Naive thymus-derived CD8-positive, alpha-beta T cell (primary cell): ENCODE measurements at regions not wholly inside any gene's neighbourhood (a gene's known extent, or its start where the extent isn't known, plus 50 kb on each side); places are given as distances from the start of the nearest gene placed in this dataset.

Experiments used
- ATAC-seq, 2 donors: fragments of 150-1000 bp; cut with Tn5 transposase in 1 of 2; sonication (Bioruptor Pico), chemical (Tn5 transposase) in 1 of 2; 1 replicate in 1 of 2; 2 replicates in 1 of 2; pipeline ENCODE4 v1.10.0; 2021; ENCODE audit warnings: mild to moderate bottlenecking in 2 of 2, moderate library complexity in 2 of 2
- POLR2A ChIA-PET: fragments of 350-600 bp; sonication (Branson Sonifier 250); formaldehyde crosslinking; loops from one replicate; lab custom pipeline; 2021; ENCODE audit warnings: antibody characterized with exemption; lab: Charles Lee
- DNase-seq, 10 donors: peaks; one replicate each; pipeline versions ENCODE4 v3.0.0 to v3.0.0-alpha.2; 2020 to 2022
- H3K27ac Mint-ChIP-seq, 10 donors: one replicate each; pipeline ENCODE4 v1.8.0; 2020 to 2022; ENCODE audit warnings: mild to moderate bottlenecking in 10 of 10, mixed read lengths in 10 of 10, moderate library complexity in 4 of 10, inconsistent platforms in 1 of 10
- H3K27me3 Mint-ChIP-seq, 5 donors: one replicate each; pipeline ENCODE4 v1.8.0; 2021 to 2022; ENCODE audit warnings: mixed read lengths in 5 of 5
- H3K36me3 Mint-ChIP-seq, 3 donors: one replicate each; pipeline ENCODE4 v1.8.0; 2020 to 2022; ENCODE audit warnings: mixed read lengths in 3 of 3, mild to moderate bottlenecking in 2 of 3, inconsistent platforms in 1 of 3
- H3K4me1 Mint-ChIP-seq, 4 donors: one replicate each; pipeline ENCODE4 v1.8.0; 2021 to 2022; ENCODE audit warnings: mixed read lengths in 4 of 4
- H3K4me3 Mint-ChIP-seq, 10 donors: one replicate each; pipeline ENCODE4 v1.8.0; 2020 to 2022; ENCODE audit warnings: mild to moderate bottlenecking in 10 of 10, mixed read lengths in 10 of 10, moderate library complexity in 6 of 10, inconsistent platforms in 1 of 10
- H3K9me3 Mint-ChIP-seq, 9 donors: one replicate each; pipeline ENCODE4 v1.8.0; 2020 to 2022; ENCODE audit warnings: mixed read lengths in 9 of 9, mild to moderate bottlenecking in 3 of 9, inconsistent platforms in 1 of 9, moderate library complexity in 1 of 9

- Mint-ChIP-seq H3K4me1 (no peaks in the 10 kb centered on the region), H3K27ac (no peak overlapping the region), H3K36me3 (no peaks in the 10 kb centered on the region), H3K27me3 (peaks cover 0 to 7% (median 3%) of the 10 kb centered on the region in 5 donors), H3K9me3 (peaks cover 0 to 9% (median 0%) of the 10 kb centered on the region in 9 donors), H3K4me3 (no peak overlapping the region)
- POLR2A ChIA-PET = no interaction called here
- DNase-seq = no peak
- ATAC-seq = no peak
Observed at GRCh38 chr16:52863000-52863399, 189.7 kb downstream of the CHD9NB start.

GRCh38 chr16:52861614-52862022 lies 191.1 kb downstream of the CHD9NB start:
- ATAC-seq = no peak
- POLR2A ChIA-PET = no interaction called here
- no peak overlapping the region for H3K27ac Mint-ChIP-seq

GRCh38 chr16:52855463-52855862 lies 197.2 kb downstream of the CHD9NB start:
- H3K4me1 Mint-ChIP-seq = no peaks in the 10 kb centered on the region
- DNase-seq (no peak), ATAC-seq (no peak)
- H3K36me3 Mint-ChIP-seq = peaks cover 0 to 3% (median 0%) of the 10 kb centered on the region in 3 donors
- H3K4me3 Mint-ChIP-seq = no peak overlapping the region
- peaks cover 2 to 25% (median 5%) of the 10 kb centered on the region in 5 donors for H3K27me3 Mint-ChIP-seq
- peaks cover 8 to 26% (median 16%) of the 10 kb centered on the region in 9 donors for H3K9me3 Mint-ChIP-seq
- no peak overlapping the region for H3K27ac Mint-ChIP-seq
- POLR2A ChIA-PET = no interaction called here

More at GRCh38 chr16:52861614-52862022, 191.1 kb downstream of the CHD9NB start:
- DNase-seq = no peak
- no peaks in the 10 kb centered on the region for H3K4me1 Mint-ChIP-seq
- no peak overlapping the region for H3K4me3 Mint-ChIP-seq
- H3K9me3 Mint-ChIP-seq = peaks cover 0 to 9% (median 0%) of the 10 kb centered on the region in 9 donors
- H3K27me3 Mint-ChIP-seq = peaks cover 0 to 17% (median 4%) of the 10 kb centered on the region in 5 donors
- H3K36me3 Mint-ChIP-seq = no peaks in the 10 kb centered on the region

- DNase-seq = no peak
- ATAC-seq = no peak
- H3K4me1 Mint-ChIP-seq = no peaks in the 10 kb centered on the region
- POLR2A ChIA-PET = no interaction called here
- peaks cover 2 to 17% (median 5%) of the 10 kb centered on the region in 5 donors for H3K27me3 Mint-ChIP-seq
- H3K4me3 Mint-ChIP-seq = no peak overlapping the region
- H3K9me3 Mint-ChIP-seq = peaks cover 10 to 44% (median 29%) of the 10 kb centered on the region in 9 donors
- no peak overlapping the region for H3K27ac Mint-ChIP-seq
- H3K36me3 Mint-ChIP-seq = peaks cover 0 to 10% (median 3%) of the 10 kb centered on the region in 3 donors
Observed at GRCh38 chr16:52852978-52853377, 199.7 kb downstream of the CHD9NB start.

GRCh38 chr16:52851211-52851740 lies 201.4 kb downstream of the CHD9NB start:
- peaks cover 10 to 57% (median 35%) of the 10 kb centered on the region in 9 donors for H3K9me3 Mint-ChIP-seq
- peaks cover 0 to 10% (median 3%) of the 10 kb centered on the region in 3 donors for H3K36me3 Mint-ChIP-seq
- no peak overlapping the region for H3K4me3 Mint-ChIP-seq
- DNase-seq = no peak
- peaks cover 0 to 5% (median 2%) of the 10 kb centered on the region in 5 donors for H3K27me3 Mint-ChIP-seq
- H3K4me1 Mint-ChIP-seq = no peaks in the 10 kb centered on the region
- POLR2A ChIA-PET = no interaction called here
- H3K27ac Mint-ChIP-seq = no peak overlapping the region
- no peak for ATAC-seq

GRCh38 chr16:52843381-52843780 lies 209.3 kb downstream of the CHD9NB start:
- Mint-ChIP-seq H3K27me3 (peaks cover 0 to 8% (median under 1%) of the 10 kb centered on the region in 5 donors), H3K4me1 (no peaks in the 10 kb centered on the region), H3K36me3 (peaks cover 0 to 2% (median 2%) of the 10 kb centered on the region in 3 donors), H3K27ac (no peak overlapping the region), H3K4me3 (no peak overlapping the region), H3K9me3 (peaks cover 0 to 17% (median 9%) of the 10 kb centered on the region in 9 donors)
- ATAC-seq (no peak), DNase-seq (no peak)
- POLR2A ChIA-PET = no interaction called here

GRCh38 chr16:52837251-52837650 lies 215.4 kb downstream of the CHD9NB start:
- Mint-ChIP-seq H3K27me3 (peaks cover 0 to 7% (median 4%) of the 10 kb centered on the region in 5 donors), H3K36me3 (peaks cover 0 to 5% (median 0%) of the 10 kb centered on the region in 3 donors), H3K4me1 (no peaks in the 10 kb centered on the region), H3K4me3 (no peak overlapping the region), H3K9me3 (peaks cover 0 to 12% (median 0%) of the 10 kb centered on the region in 9 donors), H3K27ac (no peak overlapping the region)
- POLR2A ChIA-PET = no interaction called here
- DNase-seq (no peak), ATAC-seq (no peak)

GRCh38 chr16:52834736-52835465 lies 217.8 kb downstream of the CHD9NB start:
- Mint-ChIP-seq H3K9me3 (peaks cover 0 to 12% (median 0%) of the 10 kb centered on the region in 9 donors), H3K27me3 (peaks cover 0 to 5% (median 0%) of the 10 kb centered on the region in 5 donors), H3K4me3 (no peak overlapping the region), H3K27ac (no peak overlapping the region), H3K4me1 (no peaks in the 10 kb centered on the region), H3K36me3 (peaks cover 0 to 5% (median 0%) of the 10 kb centered on the region in 3 donors)
- no peak for ATAC-seq
- POLR2A ChIA-PET = no interaction called here
- no peak for DNase-seq

- peaks cover 0 to 9% (median 0%) of the 10 kb centered on the region in 9 donors for H3K9me3 Mint-ChIP-seq
- no peaks in the 10 kb centered on the region for H3K4me1 Mint-ChIP-seq
- peaks cover 0 to 3% (median 0%) of the 10 kb centered on the region in 5 donors for H3K27me3 Mint-ChIP-seq
- no peak for ATAC-seq
- H3K36me3 Mint-ChIP-seq = no peaks in the 10 kb centered on the region
- no peak for DNase-seq
- POLR2A ChIA-PET = no interaction called here
- no peak overlapping the region for H3K27ac Mint-ChIP-seq
- no peak overlapping the region for H3K4me3 Mint-ChIP-seq
Observed at GRCh38 chr16:52832771-52833170, 219.9 kb downstream of the CHD9NB start.

- ATAC-seq = no peak
- peaks cover 0 to 21% (median 4%) of the 10 kb centered on the region in 9 donors for H3K9me3 Mint-ChIP-seq
- POLR2A ChIA-PET = no interaction called here
Observed at GRCh38 chr16:52827456-52827855, 225.2 kb downstream of the CHD9NB start.

GRCh38 chr16:52825892-52826291 lies 226.8 kb downstream of the CHD9NB start:
- no peaks in the 10 kb centered on the region for H3K4me1 Mint-ChIP-seq
- ATAC-seq = no peak
- peaks cover 0 to 21% (median 4%) of the 10 kb centered on the region in 9 donors for H3K9me3 Mint-ChIP-seq
- POLR2A ChIA-PET = no interaction called here
- no peak overlapping the region for H3K27ac Mint-ChIP-seq
- DNase-seq = no peak
- H3K36me3 Mint-ChIP-seq = no peaks in the 10 kb centered on the region
- peaks cover 0 to 4% (median 0%) of the 10 kb centered on the region in 5 donors for H3K27me3 Mint-ChIP-seq
- H3K4me3 Mint-ChIP-seq = no peak overlapping the region

More at GRCh38 chr16:52827456-52827855, 225.2 kb downstream of the CHD9NB start:
- Mint-ChIP-seq H3K4me1 (no peaks in the 10 kb centered on the region), H3K27me3 (peaks cover 0 to 4% (median 0%) of the 10 kb centered on the region in 5 donors), H3K27ac (no peak overlapping the region), H3K36me3 (no peaks in the 10 kb centered on the region), H3K4me3 (no peak overlapping the region)
- no peak for DNase-seq

- DNase-seq (no peak), ATAC-seq (no peak)
- peaks cover 0 to 6% (median under 1%) of the 10 kb centered on the region in 9 donors for H3K9me3 Mint-ChIP-seq
- no peak overlapping the region for H3K27ac Mint-ChIP-seq
- POLR2A ChIA-PET = no interaction called here
- H3K4me1 Mint-ChIP-seq = no peaks in the 10 kb centered on the region
- H3K4me3 Mint-ChIP-seq = no peak overlapping the region
- H3K27me3 Mint-ChIP-seq = peaks cover 0 to 3% (median 1%) of the 10 kb centered on the region in 5 donors
- no peaks in the 10 kb centered on the region for H3K36me3 Mint-ChIP-seq
Observed at GRCh38 chr16:52819808-52820207, 232.9 kb downstream of the CHD9NB start.

GRCh38 chr16:52819405-52819804 lies 233.3 kb downstream of the CHD9NB start:
- peaks cover 0 to 3% (median 1%) of the 10 kb centered on the region in 5 donors for H3K27me3 Mint-ChIP-seq
- POLR2A ChIA-PET = no interaction called here
- no peak for DNase-seq
- no peak for ATAC-seq
- no peaks in the 10 kb centered on the region for H3K4me1 Mint-ChIP-seq
- peaks cover 0 to 5% (median 2%) of the 10 kb centered on the region in 9 donors for H3K9me3 Mint-ChIP-seq
- no peak overlapping the region for H3K27ac Mint-ChIP-seq
- H3K4me3 Mint-ChIP-seq = no peak overlapping the region
- H3K36me3 Mint-ChIP-seq = no peaks in the 10 kb centered on the region
